GM12878 (cell line): ENCODE measurements at regions not wholly inside any gene's neighbourhood (a gene's known extent, or its start where the extent isn't known, plus 50 kb on each side); places are given as distances from the start of the nearest gene placed in this dataset.

Source experiments
- ATAC-seq: fragments of 200-7000 bp; cut with Tn5 transposase; 3 replicates; pipeline ENCODE4 v1.9.1; 2020; ENCODE audit warnings: mild to moderate bottlenecking, moderate library complexity
- BruUV-seq: library from RNA; stranded (reverse); fragments of 400-500 nt; replicated peaks from 2 replicates; lab custom pipeline; 2021; lab: Mats Ljungman, UMichigan
- CTCF ChIA-PET: fragments of 300-600 bp; sonication (Branson Sonifier 250); formaldehyde crosslinking; extraction: SDS; loops from one replicate; lab custom pipeline; 2021; ENCODE audit warnings: inconsistent platforms; lab: Yijun Ruan, JAX
- POLR2A ChIA-PET: fragments of 350-600 bp; formaldehyde crosslinking; extraction: SDS; loops from one replicate; lab custom pipeline; 2021; ENCODE audit warnings: inconsistent platforms; lab: Charles Lee
- RAD21 ChIA-PET: fragments of 300-600 bp; sonication (Branson Sonifier 250); formaldehyde crosslinking; loops from one replicate; lab custom pipeline; 2023; ENCODE audit warnings: antibody characterized with exemption; ENCODE audit not compliant: unreplicated experiment; lab: Charles Lee
- SMC1A ChIA-PET: fragments of 300-600 bp; sonication (Branson Sonifier 250); formaldehyde crosslinking; loops from one replicate; lab custom pipeline; 2023; ENCODE audit not compliant: unreplicated experiment, uncharacterized antibody; lab: Charles Lee
- DNase-seq: peaks from one replicate; pipeline ENCODE4 v3.0.0-alpha.2; 2011; ENCODE audit warnings: low read depth, low spot score
- FAIRE-seq: peaks from 3 replicates; lab custom pipeline; 2011; peaks lifted over from hg19 to GRCh38; lab: Jason Lieb, UNC
- H2AFZ ChIP-seq: 2 replicates; pipeline ENCODE4 v1.6.0; 2011; ENCODE audit warnings: low read depth, low read length, control low read depth; ENCODE audit not compliant: control insufficient read depth
- H3K27ac ChIP-seq: 2 replicates; pipeline ENCODE4 v1.5.1; 2011; ENCODE audit warnings: control low read depth; ENCODE audit not compliant: control insufficient read depth, insufficient read depth
- H3K27me3 ChIP-seq, 2 experiments: replicated peaks in 1 of 2; 2 replicates each; pipeline versions ENCODE4 v1.6.0 to v1.6.1; 2011; ENCODE audit warnings: low read length in 1 of 2; ENCODE audit not compliant: control insufficient read depth in 2 of 2, insufficient read depth in 2 of 2
- H3K36me3 ChIP-seq, 2 experiments: 2 replicates each; pipeline ENCODE4 v1.5.1; 2011; ENCODE audit warnings: low read length in 1 of 2; ENCODE audit not compliant: control insufficient read depth in 2 of 2, insufficient read depth in 2 of 2
- H3K4me1 ChIP-seq: 2 replicates; pipeline ENCODE4 v1.6.1; 2011; ENCODE audit warnings: mild to moderate bottlenecking, low read length, moderate library complexity, mixed read lengths; ENCODE audit not compliant: control insufficient read depth, insufficient read depth
- H3K4me2 ChIP-seq: 2 replicates; pipeline ENCODE4 v1.6.0; 2011; ENCODE audit warnings: control low read depth; ENCODE audit not compliant: control insufficient read depth, insufficient read depth
- H3K4me3 ChIP-seq: fragments of 200-600 bp; sonication (generic); 2 replicates; pipeline ENCODE4 v1.5.1; 2016
- H3K79me2 ChIP-seq: 2 replicates; pipeline ENCODE4 v1.6.0; 2011; ENCODE audit warnings: low read length; ENCODE audit not compliant: control insufficient read depth, insufficient read depth
- H3K9ac ChIP-seq: 2 replicates; pipeline ENCODE4 v1.8.0; 2011; ENCODE audit warnings: low read length, control low read depth, mixed read lengths; ENCODE audit not compliant: control insufficient read depth, insufficient read depth
- H3K9me3 ChIP-seq: replicated peaks from 3 replicates; pipeline ENCODE4 v1.5.1; 2011; ENCODE audit warnings: mild to moderate bottlenecking, low read length; ENCODE audit not compliant: control insufficient read depth, insufficient read depth
- H4K20me1 ChIP-seq: 2 replicates; pipeline ENCODE4 v1.6.0; 2011; ENCODE audit not compliant: control insufficient read depth, insufficient read depth
- CBFB ChIP-seq: IDR thresholded peaks from 2 replicates; pipeline ENCODE4 v1.6.1; 2016; ENCODE audit warnings: antibody characterized with exemption, low read depth
- CREM ChIP-seq: IDR thresholded peaks from 2 replicates; pipeline ENCODE4 v1.6.1; 2014; ENCODE audit warnings: antibody characterized with exemption, low read depth
- EP300 ChIP-seq, 2 experiments: fragments of 150-350 bp in 1 of 2; IDR thresholded peaks; 2 replicates each; pipeline ENCODE4 v1.6.1; 2011 to 2012; ENCODE audit warnings: low read depth in 2 of 2, low read length in 2 of 2, borderline replicate concordance in 1 of 2, improper control_type of control experiment in 1 of 2, inconsistent platforms in 1 of 2; ENCODE audit not compliant: control insufficient read depth in 1 of 2
- ESRRA ChIP-seq: IDR thresholded peaks from 2 replicates; pipeline ENCODE4 v1.6.1; 2012; ENCODE audit warnings: mild to moderate bottlenecking, low read length, improper control_type of control experiment
- HDAC6 ChIP-seq: fragments of 200-600 bp; sonication (generic); IDR thresholded peaks from one replicate; pipeline ENCODE4 v1.8.0; 2017; ENCODE audit warnings: antibody characterized with exemption; ENCODE audit not compliant: unreplicated experiment
- KAT2A ChIP-seq: conservative IDR thresholded peaks from 2 replicates; pipeline ENCODE4 v1.6.1; 2011; ENCODE audit warnings: low read depth, low read length; ENCODE audit not compliant: control insufficient read depth
- NBN ChIP-seq: fragments of 450-650 bp; IDR thresholded peaks from 2 replicates; pipeline ENCODE4 v1.6.1; 2016
- NR2C1 ChIP-seq: fragments of 450-650 bp; IDR thresholded peaks from 2 replicates; pipeline ENCODE4 v1.6.1; 2017; ENCODE audit warnings: antibody characterized with exemption, mild to moderate bottlenecking, moderate library complexity
- SIN3A ChIP-seq: IDR thresholded peaks from 2 replicates; pipeline ENCODE4 v1.6.1; 2012; ENCODE audit warnings: low read depth, low read length, improper control_type of control experiment
- SUPT20H ChIP-seq: IDR thresholded peaks from 2 replicates; pipeline ENCODE4 v1.6.1; 2011; ENCODE audit warnings: low read depth, mild to moderate bottlenecking, low read length, moderate library complexity, borderline replicate concordance; ENCODE audit not compliant: control insufficient read depth
- TAF1 ChIP-seq: IDR thresholded peaks from 2 replicates; pipeline ENCODE4 v1.6.1; 2011; ENCODE audit warnings: mild to moderate bottlenecking, low read depth, low read length, borderline replicate concordance
- ZNF384 ChIP-seq: IDR thresholded peaks from 2 replicates; pipeline ENCODE4 v1.6.1; 2012; ENCODE audit warnings: low read depth, mild to moderate bottlenecking, low read length, improper control_type of control experiment, borderline replicate concordance
- WGBS: methylation state at CpG from one replicate; pipeline ENCODE4 v1.1.6; 2016; ENCODE audit warnings: low lambda C conversion rate; ENCODE audit not compliant: insufficient replicate concordance, insufficient coverage; ENCODE audit errors: missing lambda C conversion rate; 5-methylcytosine and 5-hydroxymethylcytosine counted together
- in situ Hi-C: fragments of 300-500 bp; cut with MboI; formaldehyde crosslinking; loops from 9 replicates; pipeline ENCODE4 v1.14.3; 2018; ENCODE audit warnings: mixed read lengths
- intact Hi-C: fragments of 100-400 bp; cut with micrococcal nuclease; formaldehyde crosslinking; loops from one replicate; pipeline ENCODE4 v1.14.2; 2022; ENCODE audit not compliant: unreplicated experiment
- TF ChIP-seq, protein P1 (sequence below): IDR thresholded peaks from 2 replicates; pipeline ENCODE4 v1.6.1; 2012; ENCODE audit warnings: low read depth, low read length, improper control_type of control experiment
- TF ChIP-seq, protein P2 (sequence below): IDR thresholded peaks from 2 replicates; pipeline ENCODE4 v1.6.1; 2011; ENCODE audit warnings: low read depth, low read length, improper control_type of control experiment, borderline replicate concordance

DNA sequence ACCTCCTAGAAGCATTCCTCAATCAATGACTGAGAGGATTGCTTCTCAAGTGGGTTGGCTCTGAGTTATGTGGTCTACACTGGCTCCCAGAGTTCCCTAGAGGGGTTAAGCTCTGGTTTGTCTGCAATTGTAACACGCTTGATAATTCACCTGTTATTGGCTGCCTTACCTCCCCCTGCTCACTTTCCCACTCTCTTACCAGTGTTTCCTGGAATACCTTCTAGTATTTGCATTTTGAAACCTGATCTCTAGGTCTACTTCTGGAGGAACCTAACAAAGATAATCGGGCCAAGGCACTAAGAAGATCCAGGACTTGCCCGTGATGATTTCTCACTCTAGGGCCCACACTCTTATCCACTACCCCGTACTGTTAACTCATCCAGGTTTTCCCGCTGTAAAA is 110.1 kb upstream of the MAP3K1 start:
- Histone ChIP-seq H3K36me3 (no peaks in the 10 kb centered on the region), H3K27me3 (peaks cover 0 to 14% of the 10 kb centered on the region in 2 experiments; a peak in 1 of 4 replicates), H3K9me3 (no peaks in the 10 kb centered on the region), H2AFZ (no peak overlapping the region), H3K9ac (no peak overlapping the region), H3K4me1 (no peaks in the 10 kb centered on the region), H4K20me1 (no peaks in the 10 kb centered on the region), H3K79me2 (no peaks in the 10 kb centered on the region), H3K27ac (no peak overlapping the region), H3K4me3 (no peak overlapping the region)
- ATAC-seq (no peak), DNase-seq (no peak), FAIRE-seq (no peak)
- no TSS peak for BruUV-seq
- CTCF ChIA-PET = interaction anchor here (0.6 to 1.3 kb wide), 2 partner anchors 60 to 525 kb away, joined by 3 read pairs; no protein-coding TSS in a partner anchor
- RAD21 ChIA-PET = interaction anchor here (1.2 to 2.0 kb wide), 2 partner anchors 19 to 133 kb away, joined by 3 to 5 read pairs; no protein-coding TSS in a partner anchor
- POLR2A ChIA-PET = interaction anchor here (1.2 kb wide), 1 partner anchor 17 kb away, joined by 4 read pairs; no protein-coding TSS in a partner anchor
- WGBS = 49% methylated on average over 5 of the region's 5 CpGs
- SMC1A ChIA-PET = interaction anchor here (0.9 kb wide), 1 partner anchor 78 kb away, joined by 5 read pairs; no protein-coding TSS in a partner anchor
- intact Hi-C loops = no loop called here
- in situ Hi-C loops = no loop called here
- no peak for TF ChIP-seq KAT2A
- TF ChIP-seq, protein P1, sequence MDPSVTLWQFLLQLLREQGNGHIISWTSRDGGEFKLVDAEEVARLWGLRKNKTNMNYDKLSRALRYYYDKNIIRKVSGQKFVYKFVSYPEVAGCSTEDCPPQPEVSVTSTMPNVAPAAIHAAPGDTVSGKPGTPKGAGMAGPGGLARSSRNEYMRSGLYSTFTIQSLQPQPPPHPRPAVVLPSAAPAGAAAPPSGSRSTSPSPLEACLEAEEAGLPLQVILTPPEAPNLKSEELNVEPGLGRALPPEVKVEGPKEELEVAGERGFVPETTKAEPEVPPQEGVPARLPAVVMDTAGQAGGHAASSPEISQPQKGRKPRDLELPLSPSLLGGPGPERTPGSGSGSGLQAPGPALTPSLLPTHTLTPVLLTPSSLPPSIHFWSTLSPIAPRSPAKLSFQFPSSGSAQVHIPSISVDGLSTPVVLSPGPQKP = no peak
- TF ChIP-seq TAF1 = no peak
- TF ChIP-seq ZNF384 = no peak
- no peak for TF ChIP-seq ESRRA
- TF ChIP-seq HDAC6 = no peak
- no peak for TF ChIP-seq SIN3A
- TF ChIP-seq EP300 (IDR thresholded peaks at IDR 0.05; ENCODE audit: borderline replicate concordance in 1 of 2, control insufficient read depth in 1 of 2, low read depth in 2 of 2, low read length in 2 of 2) = no peak
- TF ChIP-seq CBFB = no peak
- TF ChIP-seq CREM = no peak
- TF ChIP-seq NBN = no peak
- TF ChIP-seq SUPT20H = no peak
- TF ChIP-seq, protein P2, sequence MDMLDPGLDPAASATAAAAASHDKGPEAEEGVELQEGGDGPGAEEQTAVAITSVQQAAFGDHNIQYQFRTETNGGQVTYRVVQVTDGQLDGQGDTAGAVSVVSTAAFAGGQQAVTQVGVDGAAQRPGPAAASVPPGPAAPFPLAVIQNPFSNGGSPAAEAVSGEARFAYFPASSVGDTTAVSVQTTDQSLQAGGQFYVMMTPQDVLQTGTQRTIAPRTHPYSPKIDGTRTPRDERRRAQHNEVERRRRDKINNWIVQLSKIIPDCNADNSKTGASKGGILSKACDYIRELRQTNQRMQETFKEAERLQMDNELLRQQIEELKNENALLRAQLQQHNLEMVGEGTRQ = no peak
- TF ChIP-seq NR2C1 = no peak
- TF ChIP-seq, all 136 proteins: peak for 0
- no peak overlapping the region for H3K4me2 ChIP-seq
